Lower leg skin (tissue), 3 donors: ENCODE measurements at regions not wholly inside any gene's neighbourhood (a gene's known extent, or its start where the extent isn't known, plus 50 kb on each side); places are given as distances from the start of the nearest gene placed in this dataset.

ENCODE experiments used
- POLR2A ChIP-seq, 2 donors: fragments of 450-650 bp; IDR thresholded peaks; one replicate each; pipeline ENCODE4 v1.6.1; 2016 to 2017; ENCODE audit warnings: antibody characterized with exemption in 2 of 2, mild to moderate bottlenecking in 1 of 2, moderate library complexity in 1 of 2
- TF ChIP-seq, protein P1 (sequence below), 3 donors: fragments of 450-650 bp; IDR thresholded peaks; one replicate each; pipeline ENCODE4 v1.5.1; 2016; ENCODE audit warnings: antibody characterized with exemption in 3 of 3, mild to moderate bottlenecking in 3 of 3, moderate library complexity in 2 of 3

DNA sequence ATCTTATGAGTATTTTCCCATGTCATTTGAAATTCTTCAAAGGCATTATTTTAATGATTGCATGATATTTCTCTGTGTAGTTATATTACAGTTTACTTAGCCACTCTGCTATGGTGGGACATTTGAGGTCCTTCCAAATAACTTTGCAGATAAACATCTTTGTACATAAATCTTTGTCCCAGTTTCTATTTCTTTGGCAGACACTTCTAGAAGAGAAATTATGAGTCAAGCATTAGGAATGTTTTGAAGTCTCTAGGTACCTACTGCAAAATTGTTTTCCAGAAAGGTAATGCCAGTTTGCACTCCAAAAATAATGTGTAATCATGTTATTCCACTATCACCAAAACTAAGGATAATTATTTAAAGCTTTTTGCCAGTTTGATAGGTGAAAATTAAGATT is 149.7 kb downstream of the EN1 start:
- TF ChIP-seq, protein P1, sequence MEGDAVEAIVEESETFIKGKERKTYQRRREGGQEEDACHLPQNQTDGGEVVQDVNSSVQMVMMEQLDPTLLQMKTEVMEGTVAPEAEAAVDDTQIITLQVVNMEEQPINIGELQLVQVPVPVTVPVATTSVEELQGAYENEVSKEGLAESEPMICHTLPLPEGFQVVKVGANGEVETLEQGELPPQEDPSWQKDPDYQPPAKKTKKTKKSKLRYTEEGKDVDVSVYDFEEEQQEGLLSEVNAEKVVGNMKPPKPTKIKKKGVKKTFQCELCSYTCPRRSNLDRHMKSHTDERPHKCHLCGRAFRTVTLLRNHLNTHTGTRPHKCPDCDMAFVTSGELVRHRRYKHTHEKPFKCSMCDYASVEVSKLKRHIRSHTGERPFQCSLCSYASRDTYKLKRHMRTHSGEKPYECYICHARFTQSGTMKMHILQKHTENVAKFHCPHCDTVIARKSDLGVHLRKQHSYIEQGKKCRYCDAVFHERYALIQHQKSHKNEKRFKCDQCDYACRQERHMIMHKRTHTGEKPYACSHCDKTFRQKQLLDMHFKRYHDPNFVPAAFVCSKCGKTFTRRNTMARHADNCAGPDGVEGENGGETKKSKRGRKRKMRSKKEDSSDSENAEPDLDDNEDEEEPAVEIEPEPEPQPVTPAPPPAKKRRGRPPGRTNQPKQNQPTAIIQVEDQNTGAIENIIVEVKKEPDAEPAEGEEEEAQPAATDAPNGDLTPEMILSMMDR (IDR thresholded peaks at IDR 0.05), result no peak
- TF ChIP-seq POLR2A (IDR thresholded peaks at IDR 0.05), result no peak
